ENCODE measurements at regions not wholly inside any gene's neighbourhood (a gene's known extent, or its start where the extent isn't known, plus 50 kb on each side); places are given as distances from the start of the nearest gene placed in this dataset.
"Not testable (repeated sequence)": the region's sequence is repeated elsewhere in the genome, so short reads cannot be mapped to it uniquely, and the experiment has no call there.

DNA sequence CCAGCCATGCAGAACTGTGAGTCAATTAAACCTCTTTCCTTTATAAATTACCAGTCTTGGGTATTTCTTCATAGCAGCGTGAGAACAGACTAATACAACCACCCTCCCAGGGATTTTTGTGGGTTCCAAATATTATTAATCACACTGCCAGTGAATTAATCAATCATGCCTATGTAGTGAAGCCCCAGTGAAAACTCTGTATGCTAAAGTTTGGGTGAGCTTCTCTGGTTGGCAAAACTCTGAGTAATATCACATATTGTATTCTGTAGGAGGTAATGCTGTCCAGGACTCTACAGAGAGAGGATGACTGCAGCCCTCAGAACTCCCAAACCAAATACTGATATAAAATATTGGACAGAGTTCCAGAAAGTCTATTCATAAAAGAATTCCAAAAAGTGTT lies 216.9 kb downstream of the RPAP3 start:
- DNase-seq = no peak

DNA sequence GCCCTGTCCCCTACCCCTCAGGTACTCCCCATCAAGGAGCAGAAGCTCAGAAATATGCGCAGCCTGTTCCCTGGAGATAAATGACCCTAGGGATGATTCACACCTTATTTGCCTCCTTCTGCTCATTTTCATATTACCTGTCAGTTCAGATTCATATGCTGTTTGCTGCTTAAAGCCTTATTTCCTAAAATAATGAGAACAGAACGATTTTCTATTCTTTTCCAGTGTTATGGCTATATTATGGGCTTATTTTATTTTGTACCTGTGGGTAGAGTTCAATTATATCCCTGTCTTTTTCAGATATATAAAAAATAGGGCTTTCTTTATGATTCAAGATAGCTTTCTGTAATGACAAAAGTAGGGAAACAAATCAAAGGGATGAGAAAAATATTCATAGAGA lies 224.8 kb downstream of the RPAP3 start:
- no peak for DNase-seq

DNA sequence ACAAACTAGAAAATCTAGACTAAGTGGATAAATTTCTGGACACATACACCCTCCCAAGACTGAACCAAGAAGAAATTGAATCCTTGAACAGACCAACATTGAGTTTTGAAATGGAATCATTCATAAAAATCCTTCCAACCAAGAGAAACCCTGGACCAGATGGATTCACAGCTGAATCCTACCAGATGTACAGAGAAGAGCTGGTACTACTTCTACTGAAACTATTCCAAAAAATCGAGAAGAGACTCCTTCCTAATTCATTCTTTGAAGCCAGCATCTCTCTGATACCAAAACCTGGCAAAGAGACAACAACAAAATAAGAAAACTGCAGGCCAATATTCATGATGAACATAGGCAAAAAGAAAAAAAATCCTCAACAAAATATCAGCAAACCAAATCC lies 227.4 kb downstream of the RPAP3 start:
- no peak for DNase-seq

DNA sequence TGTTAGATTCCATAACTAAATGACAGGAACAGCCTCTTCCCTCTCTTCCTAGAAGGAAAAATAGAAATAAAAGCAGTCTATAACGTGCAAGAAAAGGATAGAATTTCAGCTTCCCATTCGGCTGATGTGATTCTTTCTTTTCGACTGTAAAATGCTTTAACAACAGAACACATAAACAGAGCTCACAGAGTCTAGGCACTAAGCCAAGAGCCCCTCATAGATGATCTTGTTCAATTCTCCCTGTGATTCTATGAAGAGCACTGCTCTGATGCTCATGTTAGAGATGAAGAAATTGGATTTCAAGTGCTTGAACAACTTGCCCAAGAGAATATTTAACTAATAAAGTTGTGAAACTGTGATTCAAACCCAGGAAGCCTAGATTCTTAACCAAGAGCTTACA lies 232.7 kb downstream of the RPAP3 start:
- DNase-seq = peak; percentile 3

DNA sequence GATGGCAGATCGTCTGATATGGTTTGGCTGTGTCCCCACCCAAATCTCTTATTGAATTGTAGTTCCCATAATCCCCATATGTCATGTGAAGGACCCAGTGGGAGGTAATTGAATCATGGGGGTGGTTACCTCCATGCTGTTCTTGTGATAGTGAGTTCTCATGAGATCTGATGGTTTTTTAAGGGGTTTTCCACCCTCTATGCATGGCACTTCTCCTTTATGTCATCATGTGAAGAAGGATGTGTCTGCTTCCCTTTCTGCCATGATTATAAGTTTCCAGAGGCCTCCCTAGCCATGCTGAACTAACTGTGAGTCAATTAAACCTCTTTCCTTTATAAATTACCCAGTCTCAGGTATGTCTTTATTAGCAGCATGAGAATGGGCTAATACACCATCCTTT lies 235.5 kb downstream of the RPAP3 start:
- not testable (repeated sequence) for DNase-seq

DNA sequence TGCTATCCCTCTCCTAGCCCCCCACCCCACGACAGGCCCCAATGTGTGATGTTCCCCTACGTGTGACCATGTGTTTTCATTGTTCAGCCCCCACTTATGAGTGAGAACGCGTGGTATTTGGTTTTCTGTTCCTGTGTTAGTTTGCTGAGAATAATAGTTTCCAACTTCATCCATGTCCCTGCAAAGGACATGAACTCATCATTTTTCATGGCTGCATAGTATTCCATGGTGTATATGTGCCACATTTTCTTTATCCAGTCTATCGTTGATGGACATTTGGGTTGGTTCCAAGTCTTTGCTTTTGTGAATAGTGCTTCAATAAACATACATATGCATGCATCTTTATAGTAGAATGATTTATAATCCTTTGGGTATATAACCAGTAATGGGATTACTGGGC lies 241.9 kb downstream of the RPAP3 start:
- not testable (repeated sequence) for DNase-seq

DNA sequence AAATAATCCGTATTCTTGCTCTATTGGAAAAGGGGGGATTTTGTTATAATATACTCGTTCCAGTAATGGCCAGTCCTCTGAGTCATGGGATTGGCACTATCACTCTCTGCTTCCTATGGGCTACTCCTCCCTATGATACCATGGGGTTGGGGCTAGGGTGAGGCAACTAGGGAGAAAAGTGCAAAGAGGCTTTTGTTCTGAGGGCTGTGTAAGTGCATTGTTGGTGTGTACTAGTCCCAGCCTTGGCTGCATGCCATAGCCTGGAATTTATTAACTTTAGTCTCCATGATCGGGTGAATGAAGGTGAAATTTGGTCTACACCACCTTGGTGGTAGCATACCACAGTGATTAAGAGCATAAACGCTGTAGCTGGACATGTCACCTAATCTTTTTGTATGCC lies 247.6 kb downstream of the RPAP3 start:
- DNase-seq = no peak

DNA sequence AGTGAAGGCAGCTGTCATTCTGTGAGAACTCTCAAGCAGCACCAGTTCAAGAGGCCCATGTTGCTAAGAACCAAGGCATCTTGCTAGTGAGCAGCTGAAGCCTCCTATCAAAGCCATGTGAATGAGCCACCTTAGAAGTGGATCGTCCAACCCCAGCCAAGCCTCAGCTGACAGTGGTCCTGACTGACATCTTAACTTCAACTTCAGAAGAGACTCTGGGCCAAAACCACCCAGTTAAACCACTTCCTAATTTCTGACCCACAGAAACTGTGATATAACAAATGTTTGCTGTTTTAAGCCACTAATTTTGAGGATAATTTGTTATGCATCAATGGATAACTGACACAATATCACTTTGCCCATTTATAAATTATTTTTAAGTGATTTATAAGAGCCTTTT lies 256.0 kb downstream of the RPAP3 start:
- DNase-seq = peak; percentile 1

DNA sequence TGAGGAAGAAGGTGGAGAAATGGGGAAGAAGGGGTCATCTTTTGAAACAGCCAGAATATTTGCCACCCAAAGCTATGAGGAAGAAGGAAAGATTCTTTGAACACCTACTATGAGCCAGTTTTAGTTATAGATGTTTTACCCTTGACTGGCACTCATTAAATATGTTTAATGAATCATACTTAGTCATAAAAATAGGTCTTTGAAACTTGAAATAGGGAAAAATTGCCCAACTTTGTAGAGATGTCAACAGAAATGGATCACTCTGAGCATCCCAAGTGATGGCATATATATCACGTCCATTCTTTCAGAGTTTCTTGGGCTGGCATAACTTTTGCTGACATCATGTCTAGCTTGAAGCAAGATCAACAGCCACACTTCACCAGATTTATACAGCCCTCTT lies 263.5 kb downstream of the RPAP3 start:
- no peak for DNase-seq

DNA sequence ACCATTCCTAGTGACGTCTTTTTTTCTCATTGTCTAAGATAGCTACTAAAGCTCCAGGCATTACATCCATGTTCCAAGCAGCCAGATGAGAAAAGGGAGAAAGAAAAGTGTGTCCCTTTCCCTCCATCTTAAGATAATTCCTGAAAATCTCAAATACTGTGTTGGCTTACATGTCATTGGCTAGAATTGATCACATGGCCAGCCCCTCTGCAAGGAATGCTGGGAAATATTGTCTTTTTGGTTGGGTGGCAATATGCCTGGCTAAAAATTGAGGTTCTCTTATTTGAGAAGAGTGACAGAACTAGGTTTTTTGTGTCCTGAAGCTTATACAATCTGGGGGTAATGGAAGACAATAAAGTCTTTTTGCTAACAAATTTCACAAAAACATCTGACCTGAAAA lies 264.3 kb downstream of the RPAP3 start:
- no peak for DNase-seq

DNA sequence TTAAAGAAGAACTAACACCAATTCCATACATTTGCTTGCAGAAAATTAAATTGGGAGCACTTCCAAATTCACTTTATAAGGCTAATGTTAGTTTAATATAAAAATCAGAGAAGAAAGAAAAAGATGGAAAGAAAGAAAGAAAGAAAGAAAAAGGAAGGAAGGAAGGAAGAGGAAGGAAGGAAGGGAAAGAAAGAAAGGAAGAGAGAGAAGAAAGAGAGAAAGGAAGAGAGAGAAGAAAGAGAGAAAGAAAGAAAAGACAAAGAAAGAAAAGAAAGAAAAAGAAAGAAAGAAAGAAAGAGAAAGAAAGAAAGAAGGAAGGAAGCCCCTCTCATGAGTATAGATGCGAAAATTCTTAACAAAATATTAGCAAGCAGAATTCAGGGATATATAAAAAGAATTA lies 267.7 kb downstream of the RPAP3 start:
- DNase-seq = no peak

DNA sequence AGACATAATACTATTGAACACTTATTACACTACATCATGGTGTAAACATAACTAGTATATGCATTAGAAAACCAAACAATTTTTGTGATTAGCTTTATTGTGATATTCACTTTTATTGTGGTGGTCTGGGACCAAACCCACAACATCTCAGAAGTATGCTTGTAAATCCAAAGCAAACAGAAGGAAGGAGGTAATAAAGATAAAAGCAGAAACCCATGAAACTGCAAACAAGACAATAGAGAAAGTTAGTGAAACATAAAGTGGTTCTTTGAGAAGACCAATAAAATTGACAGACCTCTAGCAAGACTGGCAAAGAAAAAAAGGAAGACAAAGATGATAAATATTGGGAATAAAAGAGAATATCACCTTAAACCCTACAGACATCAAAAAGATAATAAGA lies 268.3 kb downstream of the RPAP3 start:
- DNase-seq = no peak

DNA sequence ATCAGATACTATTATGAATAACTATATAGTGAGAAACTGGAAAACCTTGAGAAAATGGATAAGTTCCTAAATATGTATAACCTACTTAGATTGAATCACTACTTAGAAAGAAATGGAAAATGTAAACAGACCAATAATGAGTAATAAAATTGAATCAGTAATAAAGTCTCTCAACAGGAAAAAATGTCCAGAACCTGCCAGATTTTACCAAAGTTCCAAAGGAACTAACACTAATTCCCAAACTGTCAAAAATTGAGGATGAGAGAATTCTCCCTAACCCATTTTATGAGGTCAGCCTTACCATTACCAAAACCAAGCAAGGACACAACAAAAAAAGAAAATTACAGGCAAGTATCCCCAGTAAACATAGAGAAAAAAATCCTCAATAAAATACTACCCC lies 272.0 kb downstream of the RPAP3 start:
- DNase-seq = no peak

DNA sequence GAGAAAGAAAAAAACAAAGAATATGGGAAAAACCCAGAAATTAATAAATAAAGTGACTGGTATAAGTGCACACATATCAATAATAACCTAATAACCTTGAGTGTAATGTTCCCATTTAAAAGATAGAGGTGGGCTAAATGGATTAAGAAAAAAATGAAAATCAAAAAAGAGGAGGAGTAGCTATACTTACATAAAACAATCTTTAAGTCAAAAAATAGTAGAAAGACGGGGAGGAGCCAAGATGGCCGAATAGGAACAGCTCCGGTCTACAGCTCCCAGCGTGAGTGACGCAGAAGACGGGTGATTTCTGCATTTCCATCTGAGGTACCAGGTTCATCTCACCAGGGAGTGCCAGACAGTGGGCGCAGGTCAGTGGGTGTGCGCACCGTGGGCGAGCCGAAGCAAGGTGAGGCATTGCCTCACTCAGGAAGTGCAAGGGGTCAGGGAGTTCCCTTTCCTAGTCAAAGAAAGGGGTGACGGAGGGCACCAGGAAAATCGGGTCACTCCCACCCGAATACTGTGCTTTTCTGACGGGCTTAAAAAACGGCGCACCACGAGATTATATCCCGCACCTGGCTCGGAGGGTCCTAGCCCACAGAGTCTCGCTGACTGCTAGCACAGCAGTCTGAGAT lies 279.0 kb downstream of the RPAP3 start:
- not testable (repeated sequence) for DNase-seq

DNA sequence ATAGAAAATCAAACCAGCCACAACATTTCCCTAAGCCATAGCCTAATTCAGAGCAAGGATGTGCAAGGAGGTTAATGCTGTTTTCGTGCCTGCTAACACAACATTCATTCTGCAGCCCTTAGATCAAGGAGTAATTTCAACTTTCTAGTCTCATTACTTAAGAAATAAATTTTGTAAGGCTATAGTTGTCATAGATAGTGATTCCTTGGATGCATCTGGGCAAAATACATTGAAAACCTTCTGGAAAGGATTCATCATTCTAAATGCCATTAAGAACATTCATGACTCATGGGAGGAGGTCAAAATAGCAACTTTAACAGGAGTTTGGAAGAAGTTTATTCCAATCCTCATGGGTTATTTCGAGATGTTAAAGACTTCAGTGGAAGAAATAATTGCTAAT lies 283.2 kb downstream of the RPAP3 start:
- DNase-seq = no peak

DNA sequence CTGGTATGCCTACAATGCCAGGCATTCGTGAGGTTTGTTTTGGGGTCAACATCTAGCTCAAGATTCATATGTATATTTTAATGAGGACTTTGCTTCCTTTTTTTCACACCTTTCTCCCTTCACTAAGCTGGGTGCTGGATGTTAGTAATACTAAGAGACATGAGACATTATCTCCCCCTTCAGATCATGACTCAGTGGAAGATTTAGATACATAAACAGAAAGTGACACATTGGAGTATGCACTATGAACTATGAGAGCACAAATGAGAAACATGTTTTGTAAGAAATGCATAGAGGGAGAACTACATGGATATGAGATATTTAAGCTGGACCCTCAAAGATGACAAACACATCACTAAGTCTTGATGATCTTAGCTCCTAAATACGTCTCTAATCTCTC lies 286.3 kb downstream of the RPAP3 start:
- DNase-seq = no peak

DNA sequence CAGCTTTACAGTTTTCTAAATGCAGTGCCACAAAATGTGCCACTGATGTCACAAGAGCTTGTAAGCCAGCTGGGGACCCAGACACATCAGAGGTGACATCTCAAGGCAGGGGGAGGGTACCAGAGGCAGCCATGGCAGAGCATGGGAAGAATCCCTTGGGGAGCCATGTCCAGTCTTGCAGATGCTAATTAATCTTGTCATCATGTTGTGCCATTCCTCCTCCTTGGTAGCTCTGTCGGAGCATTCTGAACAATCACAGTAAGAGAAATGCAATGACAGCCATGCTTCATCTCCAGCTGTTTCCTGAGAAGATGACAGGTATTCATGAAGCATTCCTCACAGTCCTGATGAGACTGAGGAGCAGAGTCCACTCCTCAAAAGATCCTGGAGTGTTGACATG lies 287.9 kb downstream of the RPAP3 start:
- DNase-seq = no peak

DNA sequence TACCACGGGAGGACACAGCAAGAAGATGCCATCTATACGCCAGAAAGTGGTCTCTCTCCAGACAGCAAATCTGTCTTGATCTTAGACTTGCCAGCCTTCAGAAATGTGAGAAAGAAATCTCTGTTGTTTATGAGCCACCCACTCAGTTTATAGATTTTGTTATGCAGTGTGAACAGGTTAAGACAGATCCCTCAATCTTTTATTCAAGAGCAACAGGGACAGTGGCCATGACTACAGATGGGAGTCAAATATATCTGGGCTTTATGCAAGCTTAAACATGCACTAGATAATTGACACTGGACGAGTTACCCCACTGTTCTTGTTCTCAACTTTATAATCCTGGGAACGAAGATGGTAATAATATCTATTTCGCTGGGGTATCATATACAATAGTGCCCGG lies 288.7 kb downstream of the RPAP3 start:
- no peak for DNase-seq

DNA sequence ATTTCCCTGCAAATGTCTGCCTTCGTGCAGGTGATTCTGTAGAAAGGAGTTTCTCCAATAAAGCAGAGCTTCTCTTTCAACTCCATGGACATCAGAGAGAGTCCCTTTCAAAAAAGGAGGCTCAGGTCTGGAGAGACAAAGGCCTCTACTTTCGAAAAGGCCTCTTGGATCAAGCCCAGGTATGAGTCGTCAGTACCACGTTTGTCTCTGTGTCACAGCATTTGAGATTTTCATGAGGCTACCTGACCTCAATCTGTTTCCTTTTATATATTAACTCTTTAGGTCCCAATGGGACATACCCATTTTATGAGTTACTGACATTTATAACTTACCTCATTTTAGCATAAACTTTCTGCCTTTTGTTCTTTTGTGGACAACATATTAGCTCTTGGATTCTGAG lies 290.8 kb downstream of the RPAP3 start:
- no peak for DNase-seq

DNA sequence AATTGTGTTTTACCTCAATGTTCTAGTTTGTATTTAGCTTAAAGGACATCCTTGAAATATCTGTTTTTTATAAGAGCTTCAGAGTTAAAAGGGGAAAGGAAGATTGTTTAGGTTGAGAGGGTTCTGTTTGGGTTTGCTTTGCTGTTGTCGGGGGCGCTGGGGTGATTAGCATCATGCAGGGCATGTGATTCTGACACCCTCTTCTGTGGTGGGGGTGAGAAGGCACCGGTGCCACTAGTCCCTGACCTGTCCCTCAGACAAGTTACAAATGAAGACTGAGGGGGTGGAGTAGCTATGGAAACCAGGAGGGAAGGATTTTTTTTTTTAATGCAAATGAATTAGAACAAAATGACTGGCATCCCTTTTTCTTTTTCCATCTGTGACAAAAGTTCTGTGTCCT lies 291.3 kb downstream of the RPAP3 start:
- DNase-seq = no peak

DNA sequence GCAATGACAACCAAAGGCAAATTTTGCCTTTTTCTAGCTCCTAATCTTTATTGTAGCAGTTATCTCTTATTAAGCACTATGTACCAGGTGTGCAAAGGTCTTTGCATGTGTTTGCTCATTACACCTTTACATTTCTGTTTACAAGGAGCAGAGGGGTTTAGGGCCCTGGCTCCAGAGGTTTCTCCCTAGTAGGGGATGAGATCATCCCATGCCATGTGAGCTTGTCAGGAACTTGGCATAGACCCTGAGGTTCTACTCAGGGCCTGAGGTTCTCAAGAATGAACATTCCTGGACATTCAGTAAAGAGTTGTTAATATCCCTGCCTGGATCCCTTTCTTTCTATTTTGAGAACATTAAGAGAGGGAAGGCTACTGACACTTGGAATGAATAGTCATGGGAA lies 292.0 kb downstream of the RPAP3 start:
- no peak for DNase-seq

DNA sequence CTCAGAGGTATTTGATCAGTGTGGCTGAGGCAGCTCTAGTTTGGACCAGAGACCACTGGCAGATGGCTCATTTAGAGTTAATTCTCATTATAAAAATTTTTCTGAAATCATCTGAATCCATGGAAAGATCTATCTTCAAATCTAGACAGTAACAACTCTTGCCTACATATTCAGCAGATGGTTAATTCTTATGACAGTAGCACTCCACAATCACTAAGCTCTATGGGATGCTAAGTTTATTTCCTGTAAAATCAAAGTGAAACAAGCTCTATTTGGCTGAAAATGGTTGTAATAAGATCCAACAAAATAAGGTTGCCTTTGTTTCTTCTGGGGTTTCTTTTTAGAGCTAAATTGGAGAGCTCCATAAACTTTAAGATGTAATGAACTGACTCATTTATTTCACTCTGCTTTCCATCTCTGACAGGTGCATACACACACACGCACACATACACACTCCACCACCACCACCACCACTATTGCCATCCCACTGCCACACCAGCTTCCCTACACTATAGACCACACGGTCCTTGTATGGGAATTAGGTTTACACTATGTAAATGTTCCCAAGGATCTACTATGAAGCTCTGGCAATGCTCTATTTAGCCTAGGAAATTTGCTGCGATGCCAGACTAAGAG lies 293.1 kb downstream of the RPAP3 start:
- no peak for DNase-seq

DNA sequence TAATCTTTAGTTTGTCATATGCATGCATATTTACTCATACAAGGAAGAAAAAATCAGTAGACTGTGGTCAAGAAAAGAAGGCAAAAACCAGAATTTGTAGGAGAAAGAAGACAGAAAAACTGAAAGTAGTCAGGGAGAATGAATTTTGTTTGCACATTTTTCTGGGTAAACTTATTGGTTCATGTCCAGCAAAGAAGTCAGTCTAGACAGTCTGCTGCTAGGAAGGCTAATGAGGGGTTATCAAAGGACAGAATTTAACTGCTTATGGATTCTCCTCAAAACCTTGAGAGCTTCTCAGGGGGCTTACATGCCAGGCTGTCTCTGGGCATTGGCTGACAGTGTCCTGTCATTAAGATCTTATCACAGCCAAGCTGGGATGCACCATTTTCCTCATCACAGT lies 293.9 kb downstream of the RPAP3 start:
- DNase-seq = no peak

DNA sequence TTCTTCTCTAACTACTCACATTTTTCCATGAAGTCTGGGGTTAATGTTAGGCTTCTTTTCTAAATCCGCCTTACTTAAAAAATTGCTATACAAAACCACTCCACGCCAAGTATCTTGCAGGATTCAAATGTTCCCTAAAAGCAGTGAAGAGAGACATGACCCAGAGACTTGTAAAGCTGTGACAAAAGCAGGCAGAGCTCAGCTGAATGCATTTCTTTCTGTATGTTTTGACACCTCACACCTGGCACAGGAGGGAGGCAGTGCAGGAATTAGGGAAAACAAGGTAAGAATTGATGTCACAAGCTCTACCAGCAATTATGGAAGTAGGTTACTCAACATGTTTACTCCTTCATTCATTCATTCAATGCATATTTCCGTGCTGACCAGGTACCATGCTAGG lies 295.0 kb downstream of the RPAP3 start:
- no peak for DNase-seq

DNA sequence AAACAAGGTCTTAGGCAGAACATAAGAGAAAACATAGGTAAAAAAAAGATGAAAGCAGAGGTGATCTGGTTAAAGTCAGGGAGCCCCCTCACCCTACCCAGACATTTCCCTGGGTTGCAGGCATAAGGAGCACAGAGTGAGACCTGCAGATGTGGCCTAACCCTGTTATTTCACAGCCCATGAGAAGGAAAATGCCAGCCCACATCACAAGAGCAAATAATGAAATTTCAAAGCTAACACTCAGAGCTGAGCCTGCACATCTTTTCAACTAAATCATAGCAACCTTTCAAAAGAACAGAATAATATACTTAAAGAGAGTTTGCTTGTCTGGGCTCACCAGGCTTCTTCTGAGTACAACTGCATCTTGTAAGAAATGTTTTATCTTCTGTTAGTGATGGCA lies 295.4 kb downstream of the RPAP3 start:
- DNase-seq = no peak
